AG04449 (cell line): ENCODE measurements at regions not wholly inside any gene's neighbourhood (a gene's known extent, or its start where the extent isn't known, plus 50 kb on each side); places are given as distances from the start of the nearest gene placed in this dataset.

Experiments used
- CTCF ChIA-PET: fragments of 350-600 bp; formaldehyde crosslinking; extraction: SDS; loops from one replicate; lab custom pipeline; 2021; ENCODE audit warnings: antibody characterized with exemption; lab: Yijun Ruan, JAX
- POLR2A ChIA-PET: fragments of 400-600, 350-600 bp; formaldehyde crosslinking; extraction: SDS; loops from one replicate; lab custom pipeline; 2020; ENCODE audit warnings: antibody characterized with exemption, inconsistent platforms; lab: Yijun Ruan, JAX
- DNase-seq: peaks from one replicate; pipeline ENCODE4 v3.0.0-alpha.2; 2010; ENCODE audit warnings: low read depth, low spot score
- H3K4me3 ChIP-seq: 2 replicates; pipeline ENCODE4 v1.5.1; 2011; ENCODE audit warnings: low read depth, mild to moderate bottlenecking, control low read depth, low read length
- TF ChIP-seq, protein P1 (sequence below): IDR thresholded peaks from one replicate; pipeline ENCODE4 v1.5.1; 2011; ENCODE audit warnings: mild to moderate bottlenecking, moderate library complexity, low read length, control low read depth, inconsistent platforms; ENCODE audit not compliant: insufficient read depth; ENCODE audit errors: missing control alignments

DNA sequence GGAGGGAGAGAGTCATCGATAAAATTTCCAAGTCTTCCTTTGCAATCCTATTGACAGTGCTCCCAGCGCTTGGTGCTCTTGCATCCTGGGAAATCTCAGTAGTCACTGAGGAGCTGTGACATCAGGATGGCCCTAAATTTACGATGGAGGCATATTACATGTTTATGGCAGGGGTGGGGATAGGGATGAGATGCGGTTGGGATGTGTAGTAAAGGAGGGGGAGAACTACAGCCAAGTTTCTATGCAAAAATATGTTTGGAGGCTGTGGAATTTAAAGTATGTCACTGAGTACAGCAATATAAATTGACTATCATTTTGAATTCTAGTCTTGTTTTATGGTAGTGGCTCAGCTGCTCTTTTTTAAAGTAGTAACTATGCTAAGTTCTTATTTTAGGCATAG lies 544.9 kb downstream of the PKHD1 start:
- ChIA-PET POLR2A (no interaction called here), CTCF (no interaction called here)
- TF ChIP-seq, protein P1, sequence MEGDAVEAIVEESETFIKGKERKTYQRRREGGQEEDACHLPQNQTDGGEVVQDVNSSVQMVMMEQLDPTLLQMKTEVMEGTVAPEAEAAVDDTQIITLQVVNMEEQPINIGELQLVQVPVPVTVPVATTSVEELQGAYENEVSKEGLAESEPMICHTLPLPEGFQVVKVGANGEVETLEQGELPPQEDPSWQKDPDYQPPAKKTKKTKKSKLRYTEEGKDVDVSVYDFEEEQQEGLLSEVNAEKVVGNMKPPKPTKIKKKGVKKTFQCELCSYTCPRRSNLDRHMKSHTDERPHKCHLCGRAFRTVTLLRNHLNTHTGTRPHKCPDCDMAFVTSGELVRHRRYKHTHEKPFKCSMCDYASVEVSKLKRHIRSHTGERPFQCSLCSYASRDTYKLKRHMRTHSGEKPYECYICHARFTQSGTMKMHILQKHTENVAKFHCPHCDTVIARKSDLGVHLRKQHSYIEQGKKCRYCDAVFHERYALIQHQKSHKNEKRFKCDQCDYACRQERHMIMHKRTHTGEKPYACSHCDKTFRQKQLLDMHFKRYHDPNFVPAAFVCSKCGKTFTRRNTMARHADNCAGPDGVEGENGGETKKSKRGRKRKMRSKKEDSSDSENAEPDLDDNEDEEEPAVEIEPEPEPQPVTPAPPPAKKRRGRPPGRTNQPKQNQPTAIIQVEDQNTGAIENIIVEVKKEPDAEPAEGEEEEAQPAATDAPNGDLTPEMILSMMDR, result no peak
- no peak overlapping the region for H3K4me3 ChIP-seq
- DNase-seq, result no peak

DNA sequence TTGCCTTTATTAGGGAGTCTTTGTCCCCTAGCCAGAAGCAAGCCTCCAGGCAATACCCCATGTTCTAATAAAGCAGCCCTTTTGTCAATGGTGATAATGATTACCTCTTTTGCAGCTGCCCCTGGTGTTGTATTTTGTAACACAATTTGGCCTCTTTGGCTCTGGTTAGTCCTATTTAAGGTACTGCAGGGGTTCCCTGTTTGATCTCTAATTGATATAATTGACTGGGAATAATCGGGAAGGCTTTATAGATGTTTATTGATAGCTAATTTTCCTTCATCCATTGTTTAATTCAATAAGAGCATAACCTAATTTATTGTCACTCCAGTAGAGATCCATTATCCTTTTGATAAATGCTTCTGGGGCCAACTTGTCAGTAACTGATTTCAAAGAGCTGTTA lies 537.2 kb downstream of the PKHD1 start:
- no peak for DNase-seq
- CTCF ChIA-PET, result no interaction called here
- no peak overlapping the region for H3K4me3 ChIP-seq
- TF ChIP-seq, protein P1, result no peak
- POLR2A ChIA-PET, result no interaction called here

DNA sequence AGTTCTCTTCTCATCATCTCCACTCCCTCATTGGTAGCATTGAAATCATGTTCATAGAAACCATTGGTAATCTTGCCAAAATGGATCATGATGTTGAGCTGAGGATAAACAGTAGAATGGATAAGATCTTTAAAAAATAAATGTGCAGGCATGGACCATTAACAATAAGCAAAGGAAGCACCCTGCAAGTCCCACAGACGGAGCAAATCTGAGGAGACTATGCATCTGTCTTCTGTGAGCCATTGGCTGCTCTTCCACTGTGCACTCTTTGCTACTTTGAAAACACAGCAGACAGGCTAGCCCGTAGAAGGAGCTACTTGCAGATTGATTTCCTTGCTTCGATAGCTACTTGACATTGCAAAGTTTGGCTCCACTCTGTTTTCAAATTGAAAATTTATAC lies 535.0 kb downstream of the PKHD1 start:
- CTCF ChIA-PET, result no interaction called here
- POLR2A ChIA-PET, result no interaction called here
- no peak for DNase-seq
- no peak overlapping the region for H3K4me3 ChIP-seq
- TF ChIP-seq, protein P1, result no peak

DNA sequence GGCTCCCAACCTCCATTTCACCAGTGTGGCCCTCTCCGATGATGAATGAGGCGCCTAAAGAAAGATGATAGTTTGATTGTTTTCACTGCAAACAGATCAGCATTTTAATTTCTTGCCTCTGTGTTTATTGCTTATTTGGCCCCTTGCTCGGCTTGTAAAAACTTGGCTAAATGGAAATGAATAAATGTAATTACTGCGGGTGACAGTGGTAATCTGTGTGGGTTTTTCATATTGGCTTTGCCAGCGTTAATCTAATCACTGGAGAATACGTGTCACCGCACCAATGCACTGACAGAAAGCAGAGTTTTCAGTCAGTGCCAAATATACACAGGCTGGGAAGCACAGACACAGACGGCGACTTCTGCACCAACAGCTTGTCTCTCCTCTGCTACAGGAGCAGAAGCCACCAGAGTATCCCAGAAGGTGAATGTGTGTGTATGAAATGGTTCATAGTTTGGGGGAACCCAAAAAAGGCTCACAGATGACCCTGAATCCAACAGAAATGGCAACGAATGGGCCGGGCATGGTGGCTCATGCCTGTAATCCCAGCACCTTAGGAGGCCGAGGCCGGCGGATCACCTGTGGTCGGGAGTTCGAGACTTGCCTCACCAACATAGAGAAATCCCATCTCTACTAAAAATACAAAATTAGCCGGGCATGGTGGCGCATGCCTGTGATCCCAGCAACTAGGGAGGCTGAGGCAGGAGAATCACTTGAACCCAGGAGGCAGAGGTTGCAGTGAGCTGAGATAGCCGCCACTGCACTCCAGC lies 534.0 kb downstream of the PKHD1 start:
- ChIA-PET POLR2A (no interaction called here), CTCF (no interaction called here)
- H3K4me3 ChIP-seq, result no peak overlapping the region
- DNase-seq, result no peak
- TF ChIP-seq, protein P1, result no peak

DNA sequence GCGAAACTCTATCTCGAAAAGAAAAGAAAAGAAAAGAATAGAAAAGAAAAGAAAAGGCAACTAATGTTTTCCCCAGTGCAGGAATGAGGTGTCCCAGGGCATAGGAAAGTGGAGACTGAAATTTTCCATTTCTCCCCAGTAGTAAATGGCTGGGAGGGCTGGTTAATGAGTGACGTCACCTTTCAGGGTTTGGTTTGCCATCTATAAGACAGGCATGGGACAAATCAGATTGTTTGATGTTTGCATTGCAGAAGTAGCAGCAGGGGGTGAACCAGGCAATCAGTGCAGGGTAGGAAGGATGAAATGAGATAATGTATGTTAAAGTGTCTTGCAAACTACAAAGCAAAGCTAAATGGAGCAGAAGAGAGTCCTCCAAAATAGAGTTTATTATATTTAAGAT lies 533.4 kb downstream of the PKHD1 start:
- ChIA-PET POLR2A (no interaction called here), CTCF (no interaction called here)
- TF ChIP-seq, protein P1, result no peak
- no peak overlapping the region for H3K4me3 ChIP-seq
- no peak for DNase-seq

DNA sequence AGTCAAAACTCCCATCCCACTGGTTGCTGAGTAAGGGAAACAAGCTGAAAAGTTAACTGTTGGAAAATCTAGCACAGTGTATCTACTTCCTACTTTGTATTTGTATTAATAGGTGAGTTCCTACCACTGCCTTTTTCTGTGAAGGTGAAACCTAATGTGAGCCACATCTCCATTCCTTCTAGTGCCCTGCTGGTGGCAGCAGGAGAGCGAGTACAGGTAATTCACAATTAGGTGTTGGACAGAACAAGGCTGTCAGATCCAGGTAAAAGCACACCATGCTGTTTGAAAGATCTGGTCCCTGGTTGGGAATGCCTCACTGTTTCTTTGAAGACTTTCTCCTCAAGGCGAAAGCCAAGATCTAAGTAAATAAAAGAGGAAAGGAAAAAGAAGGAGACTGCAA lies 528.4 kb downstream of the PKHD1 start:
- ChIA-PET POLR2A (no interaction called here), CTCF (no interaction called here)
- TF ChIP-seq, protein P1, result no peak
- no peak for DNase-seq
- no peak overlapping the region for H3K4me3 ChIP-seq
